Endothelial cell of hepatic sinusoid (primary cell): ENCODE measurements at regions not wholly inside any gene's neighbourhood (a gene's known extent, or its start where the extent isn't known, plus 50 kb on each side); places are given as distances from the start of the nearest gene placed in this dataset.
"Not testable (repeated sequence)": the region's sequence is repeated elsewhere in the genome, so short reads cannot be mapped to it uniquely, and the experiment has no call there.

Source experiments
- in situ Hi-C: cut with HindIII; loops from 2 replicates; pipeline ENCODE4 v1.10.0; 2017; ENCODE audit warnings: low sequenced_read_pairs

DNA sequence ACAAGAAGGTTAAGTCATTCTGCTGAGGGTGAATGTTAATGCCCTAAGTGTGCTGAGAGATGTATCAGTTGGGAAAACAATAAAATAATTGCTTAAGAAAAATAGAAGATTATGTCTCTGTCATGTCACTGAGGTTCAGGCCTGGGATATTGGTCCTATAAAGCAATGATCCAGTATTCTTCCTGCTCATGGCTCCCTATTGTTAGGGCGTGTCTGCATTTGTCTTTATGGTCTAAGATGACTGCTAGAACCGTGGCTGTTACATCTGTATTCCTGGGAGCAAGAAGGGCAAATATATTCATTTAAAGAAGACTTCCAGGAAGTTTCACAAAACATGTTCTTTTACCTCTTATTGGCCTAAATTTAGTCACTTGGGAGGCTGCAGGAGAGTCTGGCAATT lies 125.0 kb downstream of the KCNE4 start:
- in situ Hi-C loops, result loop anchor here (5.0 kb wide), 1 partner anchor 65 kb away; no protein-coding TSS in a partner anchor

DNA sequence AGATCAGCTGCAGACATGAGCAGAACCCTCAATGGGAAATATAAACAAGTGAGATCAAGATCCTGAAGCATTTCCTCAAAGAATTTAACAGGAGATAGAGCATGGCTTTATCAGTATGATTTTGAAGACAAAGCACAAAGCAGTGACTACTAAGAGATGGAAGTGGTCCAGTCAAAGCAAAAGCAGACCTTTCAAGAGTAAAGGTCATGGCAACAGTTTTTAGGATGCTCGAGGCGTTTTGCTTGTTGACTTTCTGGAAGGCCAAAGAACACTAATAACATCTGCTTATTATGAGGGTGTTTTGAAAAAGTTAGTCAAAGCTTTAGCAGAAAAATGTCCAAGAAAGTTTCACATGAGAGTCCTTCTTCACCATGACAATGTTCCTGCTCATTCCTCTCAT lies 128.5 kb downstream of the KCNE4 start:
- in situ Hi-C loops, result loop anchor here (5.0 kb wide), 1 partner anchor 78 kb away; no protein-coding TSS in a partner anchor

DNA sequence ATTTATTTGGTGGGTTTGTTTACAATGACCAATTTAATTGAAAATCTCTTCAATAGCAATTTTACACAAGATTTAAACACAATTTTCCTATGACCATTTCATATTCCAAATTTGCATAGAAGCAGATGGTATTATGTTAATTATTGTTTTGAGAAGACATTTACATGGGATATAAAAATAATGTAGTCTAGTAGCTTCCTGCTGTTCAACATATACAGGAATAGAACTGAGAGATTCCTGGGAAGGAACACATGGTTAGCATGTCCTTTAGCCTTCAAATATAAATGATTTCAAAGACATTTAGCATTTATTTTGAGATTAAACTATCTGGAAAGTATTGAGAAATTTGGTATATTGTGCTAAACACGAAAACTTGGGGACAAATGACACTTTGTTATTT lies 129.6 kb downstream of the KCNE4 start:
- in situ Hi-C loops, result loop anchor here (5.0 kb wide), 1 partner anchor 79 kb away; no protein-coding TSS in a partner anchor

DNA sequence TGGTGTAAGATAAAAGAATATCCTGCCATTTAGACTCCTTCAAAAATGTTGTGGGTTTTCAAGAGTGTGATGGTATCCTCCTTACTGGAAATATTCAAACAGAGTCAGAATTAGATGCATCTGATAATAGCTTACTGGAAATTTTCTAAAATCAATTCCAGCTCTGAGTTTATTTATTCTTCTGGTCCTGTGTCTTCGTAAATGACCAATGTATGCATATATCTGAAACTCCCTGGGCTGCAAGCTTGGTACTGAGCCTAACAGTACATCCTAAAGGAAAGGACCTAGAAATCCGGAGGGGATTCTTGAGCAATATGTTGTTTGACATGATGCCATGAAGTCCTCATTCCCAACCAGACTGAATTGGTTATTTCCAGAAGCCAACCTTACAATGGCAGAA lies 130.4 kb downstream of the KCNE4 start:
- in situ Hi-C loops, result loop anchor here (5.0 kb wide), 1 partner anchor 80 kb away; no protein-coding TSS in a partner anchor

DNA sequence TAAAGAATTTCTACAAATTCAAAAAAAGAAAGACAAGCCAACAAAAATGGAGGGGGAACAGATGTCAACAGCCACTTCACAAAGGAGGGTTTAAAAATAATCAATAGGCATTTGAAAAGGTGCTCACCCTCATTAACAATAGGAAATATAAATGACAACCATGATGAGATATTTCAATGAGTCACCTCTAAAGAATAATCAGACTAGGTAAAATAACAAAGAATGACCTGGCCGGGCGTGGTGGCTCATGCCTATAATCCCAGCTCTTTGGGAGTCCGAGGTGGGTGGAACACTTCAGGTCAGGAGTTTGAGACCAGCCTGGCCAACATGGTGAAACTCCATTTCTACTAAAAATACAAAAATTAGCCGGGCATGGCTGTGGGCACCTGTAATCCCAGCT lies 133.6 kb downstream of the KCNE4 start:
- in situ Hi-C loops, result no loop called here

DNA sequence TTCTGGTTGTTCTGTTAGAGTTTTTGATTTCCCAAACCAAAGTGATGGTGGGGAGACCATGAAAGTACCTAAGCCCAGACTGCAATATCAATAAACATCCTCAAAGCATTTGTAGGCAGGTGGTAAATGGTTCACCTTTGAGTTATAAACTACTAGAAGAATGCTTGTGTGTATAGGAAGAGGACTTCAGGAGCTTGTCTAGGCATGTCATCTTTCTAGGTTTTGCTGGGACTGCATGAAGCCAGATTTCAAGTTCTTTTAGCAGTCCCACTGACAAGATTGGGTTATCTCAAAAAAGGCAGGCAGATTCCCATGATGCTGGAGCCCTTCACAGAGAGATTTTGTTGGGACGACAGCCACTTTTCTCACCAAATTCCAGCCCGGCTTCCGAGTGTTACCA lies 135.3 kb downstream of the KCNE4 start:
- in situ Hi-C loops, result no loop called here

DNA sequence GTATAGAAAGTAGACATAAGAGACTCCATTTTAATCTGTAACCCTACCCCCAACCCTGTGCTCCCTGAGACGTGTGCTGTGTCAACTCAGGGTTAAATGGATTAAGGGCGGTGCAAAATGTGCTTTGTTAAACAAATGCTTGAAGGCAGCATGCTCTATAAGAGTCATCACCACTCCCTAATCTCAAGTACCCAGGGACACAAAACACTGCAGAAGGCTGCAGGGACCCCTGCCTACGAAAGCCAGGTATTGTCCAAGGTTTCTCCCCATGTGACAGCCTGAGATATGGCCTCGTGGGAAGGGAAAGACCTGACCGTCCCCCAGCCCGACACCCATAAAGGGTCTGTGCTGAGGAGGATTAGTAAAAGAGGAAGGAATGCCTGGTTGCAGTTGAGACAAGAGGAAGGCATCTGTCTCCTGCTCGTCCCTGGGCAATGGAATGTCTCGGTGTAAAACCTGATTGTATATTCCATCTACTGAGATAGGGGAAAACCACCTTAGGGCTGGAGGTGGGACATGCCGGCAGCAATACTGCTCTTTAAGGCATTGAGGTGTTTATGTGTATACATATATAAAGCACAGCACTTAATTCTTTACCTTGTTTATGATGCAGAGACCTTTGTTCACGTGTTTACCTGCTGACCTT lies 138.7 kb downstream of the KCNE4 start:
- in situ Hi-C loops, result not testable (repeated sequence)

DNA sequence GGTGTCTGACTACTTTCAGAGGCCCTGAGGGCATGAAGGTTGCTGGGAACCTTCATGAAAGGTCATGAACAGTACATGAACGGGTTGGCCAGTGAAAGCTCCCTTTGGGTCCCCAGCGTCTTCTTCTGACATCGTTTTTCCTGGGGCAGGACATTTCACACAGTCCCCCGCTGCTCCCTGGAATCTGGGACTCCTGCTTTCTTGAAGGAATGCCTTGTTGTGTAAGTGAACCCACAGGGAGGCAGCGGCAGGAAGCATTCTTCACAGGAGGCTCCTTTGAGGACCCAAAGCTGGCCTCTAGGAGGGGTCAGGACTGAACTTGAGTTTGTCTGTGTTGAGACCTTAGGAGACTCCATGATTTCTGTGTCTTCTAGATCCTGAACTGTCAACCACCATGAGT lies 144.3 kb downstream of the KCNE4 start:
- in situ Hi-C loops, result no loop called here

DNA sequence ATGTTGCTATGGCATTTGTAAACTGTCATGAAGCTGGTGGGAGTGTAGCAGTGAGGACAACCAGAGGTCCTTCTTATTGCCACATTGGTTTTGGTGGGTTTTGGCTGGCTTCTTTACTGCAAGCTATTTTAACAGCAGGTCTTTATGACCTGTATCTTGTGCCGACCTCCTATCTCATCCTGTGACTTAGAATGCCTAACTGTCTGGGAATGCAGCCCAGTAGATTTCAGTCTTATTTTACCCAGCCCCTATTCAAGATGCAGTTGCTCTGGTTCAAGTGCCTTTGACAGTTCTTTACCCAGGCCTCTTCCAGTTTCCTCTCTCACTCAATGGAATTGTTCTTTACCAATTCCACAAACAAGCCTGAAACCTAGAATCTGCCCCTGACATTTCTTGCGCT lies 145.1 kb downstream of the KCNE4 start:
- in situ Hi-C loops, result no loop called here

DNA sequence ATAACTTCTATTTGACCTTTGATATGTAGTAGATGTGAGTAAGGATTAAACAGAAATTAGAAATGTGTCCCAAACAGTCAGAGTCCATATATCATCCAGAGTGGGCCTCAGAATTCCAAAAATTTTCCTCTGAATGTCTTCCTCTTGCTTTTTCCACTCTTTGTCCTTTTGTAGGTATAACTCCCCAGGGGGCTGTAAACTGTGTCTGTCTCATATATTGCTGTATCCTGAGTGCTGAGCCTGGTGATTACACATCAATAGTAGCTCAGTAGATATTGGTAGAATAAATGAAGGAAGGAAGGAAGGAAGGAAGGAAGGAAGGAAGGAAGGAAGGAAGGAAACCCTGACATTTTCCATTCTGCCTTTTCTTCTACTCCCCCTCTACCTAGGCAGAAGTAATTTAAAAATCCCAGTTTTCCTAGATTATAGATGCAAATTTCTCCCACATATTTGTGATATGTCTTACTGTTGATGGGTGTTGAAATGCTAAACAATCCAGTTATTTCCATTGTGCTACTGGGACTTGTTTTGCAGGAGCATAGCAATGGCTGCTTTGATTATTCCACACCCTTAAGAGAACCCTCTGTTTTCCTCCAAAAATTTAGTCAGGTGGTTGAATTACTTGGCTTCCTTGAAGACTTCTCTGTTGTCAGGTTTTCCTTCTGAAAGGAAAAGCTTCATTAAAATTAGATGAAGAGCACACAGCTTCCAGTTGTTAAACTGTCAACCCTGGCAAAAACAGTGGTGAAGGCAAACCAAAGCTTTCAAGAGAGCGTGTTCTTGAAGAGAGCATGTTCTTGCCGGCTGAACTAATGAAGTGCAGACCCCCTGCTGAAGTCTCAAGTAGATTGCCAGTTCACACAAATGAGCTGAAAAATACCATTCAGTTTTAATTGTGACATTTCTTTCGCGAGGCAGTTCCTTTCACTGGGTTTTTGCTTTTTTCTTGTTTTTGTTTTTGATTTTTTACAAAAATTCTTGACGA lies 147.8 kb downstream of the KCNE4 start:
- in situ Hi-C loops, result no loop called here

DNA sequence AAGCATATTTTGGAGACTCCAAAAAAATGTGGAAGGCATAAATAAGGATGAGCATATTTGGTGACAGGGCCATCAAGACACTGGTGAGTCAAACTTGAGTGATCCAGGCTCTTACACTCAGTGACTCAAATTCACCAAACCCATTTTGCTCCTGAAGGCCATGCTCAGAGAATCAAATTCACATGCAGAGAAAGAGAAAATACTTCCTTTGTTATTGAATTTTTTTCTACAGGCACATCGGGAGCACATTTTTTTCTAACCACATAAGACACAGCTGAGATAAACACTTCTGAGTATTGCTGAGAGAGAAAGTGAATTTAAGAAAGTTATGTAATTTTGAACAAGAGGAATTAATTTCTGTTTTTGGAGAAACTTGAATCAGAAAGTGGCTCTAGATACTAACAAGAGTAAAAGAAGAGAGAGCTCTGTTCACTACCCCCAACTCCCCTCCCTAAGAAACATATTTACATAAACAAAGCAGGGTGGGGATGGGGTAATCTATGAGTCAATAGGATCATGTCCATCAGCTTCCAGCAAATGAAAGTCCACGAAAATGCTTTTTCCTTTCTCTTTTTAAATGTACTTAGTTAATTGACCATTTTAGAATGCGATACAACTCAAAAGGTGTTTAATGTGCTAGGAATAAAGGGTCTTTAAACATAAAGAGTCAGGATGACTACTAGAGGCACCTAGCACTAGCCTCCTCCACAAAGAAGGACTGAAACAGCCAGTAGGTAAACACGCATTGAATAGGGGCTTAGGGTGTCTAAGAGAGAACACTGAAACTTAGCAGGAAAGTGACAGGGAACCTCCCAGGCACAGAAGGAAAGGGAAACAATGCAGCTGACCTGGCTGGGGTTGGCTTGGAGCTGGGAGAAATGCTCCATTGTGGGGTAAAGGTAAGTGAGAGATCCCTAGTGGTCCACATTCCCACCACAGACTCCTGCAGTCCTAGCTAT lies 152.3 kb downstream of the KCNE4 start:
- in situ Hi-C loops, result no loop called here

DNA sequence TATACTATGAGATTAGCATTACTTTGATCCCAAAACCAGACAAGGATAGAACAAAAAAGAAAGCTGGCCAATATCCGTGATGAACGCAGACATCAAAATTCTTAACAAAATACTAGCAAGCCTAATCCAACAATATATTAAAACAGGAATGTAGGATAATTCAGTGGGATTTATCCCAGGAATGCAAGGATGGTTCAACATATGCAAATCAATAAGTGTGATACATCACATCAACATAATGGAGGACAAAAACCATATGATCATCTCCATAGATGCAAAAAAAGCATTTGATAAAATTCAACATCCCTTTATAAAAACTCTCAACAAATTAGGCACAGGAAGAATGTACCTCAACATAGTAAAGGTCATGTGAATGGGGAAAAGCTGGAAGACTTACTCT lies 158.5 kb downstream of the KCNE4 start:
- in situ Hi-C loops, result no loop called here

DNA sequence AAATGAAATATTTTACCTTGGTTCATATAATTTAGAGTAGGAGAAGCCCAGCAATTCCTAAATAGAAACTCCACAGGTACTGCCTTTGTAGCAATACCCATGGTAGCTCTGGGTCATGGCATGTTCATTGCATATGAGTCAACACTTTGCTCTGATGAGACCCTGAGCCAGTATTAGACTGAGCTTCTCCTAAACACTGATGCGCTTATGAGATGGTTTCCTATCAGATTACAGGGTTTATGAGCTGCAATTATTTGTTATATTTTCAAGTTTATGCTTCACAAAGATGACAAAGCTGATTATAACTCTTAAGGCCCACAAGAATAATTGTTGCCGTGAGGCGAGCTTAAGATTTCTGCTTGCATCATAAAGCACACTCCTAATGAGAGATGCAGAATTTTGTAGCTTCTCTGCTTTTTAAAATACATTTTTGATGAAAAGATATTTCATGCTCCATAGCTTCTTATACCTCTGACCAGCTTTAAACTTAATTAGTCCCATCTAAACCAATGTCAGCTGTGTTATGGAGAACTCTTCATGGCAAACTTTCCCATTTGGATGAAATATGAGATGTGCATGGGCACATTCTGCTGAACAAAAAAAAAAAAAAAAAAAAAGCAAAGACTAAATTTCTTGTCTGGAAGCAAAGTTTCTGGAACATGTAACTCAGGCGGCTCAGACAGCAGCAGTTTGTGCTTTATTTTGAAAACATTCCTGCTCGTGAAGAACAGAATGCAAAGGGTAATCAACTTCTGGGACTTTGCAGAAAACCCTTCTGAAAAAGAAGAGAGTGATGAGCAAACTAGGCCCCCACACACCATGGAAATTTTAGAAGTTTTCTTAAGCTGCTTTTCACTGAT lies 162.6 kb downstream of the KCNE4 start:
- in situ Hi-C loops, result no loop called here

DNA sequence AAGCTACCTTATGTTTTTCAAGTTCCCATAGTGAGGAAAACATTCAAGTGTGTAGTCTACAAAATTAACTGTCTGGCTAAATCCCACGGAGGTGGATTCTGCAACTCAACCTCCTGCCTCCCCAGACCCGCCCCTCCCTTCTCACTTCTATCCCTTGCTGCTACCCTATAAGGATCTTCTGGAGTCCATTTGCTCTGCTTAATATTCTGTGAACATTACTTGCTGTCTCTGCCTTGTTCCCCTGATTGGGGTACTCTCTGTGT lies 163.2 kb downstream of the KCNE4 start:
- in situ Hi-C loops, result no loop called here

DNA sequence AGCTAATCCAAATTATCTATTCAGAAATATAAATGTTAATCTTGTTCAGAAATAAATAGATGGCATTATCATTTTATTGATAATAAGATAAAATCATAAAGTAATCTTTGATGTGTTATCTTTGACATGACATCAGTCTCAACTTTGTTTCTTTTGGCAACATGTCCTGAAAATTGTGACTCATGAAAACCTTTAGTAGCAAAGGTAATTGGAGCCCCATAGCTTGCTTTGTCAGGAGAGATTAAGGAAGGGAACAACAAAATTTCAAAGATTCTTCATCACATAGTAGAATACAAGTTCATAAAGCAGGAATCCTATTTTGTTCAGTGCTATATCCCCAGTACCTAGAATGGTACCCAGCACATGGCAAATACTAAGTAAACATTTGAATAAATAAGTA lies 165.4 kb downstream of the KCNE4 start:
- in situ Hi-C loops, result no loop called here

DNA sequence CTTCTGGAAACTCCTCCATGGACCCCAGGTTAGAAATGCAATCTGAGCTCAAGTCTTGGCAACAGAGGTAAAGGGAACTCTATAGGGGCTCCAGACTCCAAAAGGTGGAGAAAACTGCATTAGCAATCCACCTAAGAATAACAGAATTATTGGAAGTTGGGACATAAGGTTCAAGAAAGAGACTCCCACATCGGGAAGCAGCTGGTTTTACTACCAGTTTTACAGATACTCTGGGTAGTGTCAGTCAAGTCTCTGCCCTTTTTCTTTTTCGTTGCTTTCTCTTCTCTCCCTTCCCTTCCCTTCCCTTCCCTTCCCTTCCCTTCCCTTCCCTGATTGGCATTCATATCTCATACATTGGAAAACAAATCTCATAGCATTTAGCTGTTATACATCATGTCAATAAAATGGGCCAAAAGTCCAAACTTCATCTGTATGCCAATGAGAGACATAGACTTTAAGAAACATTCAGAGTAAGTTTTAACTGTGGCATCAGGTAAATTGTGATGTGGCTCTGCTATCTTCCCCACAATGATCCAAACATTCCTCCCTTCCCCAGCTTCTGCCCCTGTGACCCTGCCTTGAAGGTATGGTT lies 166.7 kb downstream of the KCNE4 start:
- in situ Hi-C loops, result no loop called here

DNA sequence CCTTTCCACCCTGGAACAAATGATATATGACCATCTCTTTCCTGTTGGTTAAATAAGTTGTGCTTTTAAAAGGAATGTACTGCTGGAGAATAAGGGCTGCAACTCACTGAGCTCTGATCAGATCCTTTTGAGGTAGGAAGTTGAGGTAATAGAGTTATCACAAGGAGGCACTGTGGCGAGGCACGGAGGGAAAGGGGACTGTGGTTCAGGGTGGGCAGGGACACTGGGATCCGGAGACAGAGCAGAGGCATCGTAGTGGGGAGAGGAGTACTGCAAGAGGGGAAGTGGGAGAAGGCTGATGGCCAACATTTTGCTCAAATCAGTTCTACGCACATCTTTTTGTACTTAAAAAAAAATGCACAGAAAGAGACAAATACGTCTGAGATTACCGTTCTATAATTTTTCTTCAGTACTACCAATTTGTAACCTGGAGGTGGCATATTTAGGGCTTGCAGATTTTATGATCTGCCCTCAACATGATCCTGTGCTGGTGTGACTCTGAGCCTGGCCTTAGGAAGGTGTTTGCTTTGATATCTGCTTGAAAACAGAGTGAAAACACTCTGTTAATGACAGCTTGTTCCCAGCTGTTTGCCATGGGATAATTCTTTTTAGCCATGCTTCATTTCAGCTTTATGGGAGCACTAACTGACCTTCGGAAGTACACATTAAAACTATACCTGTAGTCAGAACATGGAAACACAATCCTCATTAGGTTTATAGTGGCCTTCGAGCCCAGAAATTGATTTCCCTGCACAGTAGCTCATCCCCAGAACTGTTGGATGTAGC lies 168.1 kb downstream of the KCNE4 start:
- in situ Hi-C loops, result no loop called here

DNA sequence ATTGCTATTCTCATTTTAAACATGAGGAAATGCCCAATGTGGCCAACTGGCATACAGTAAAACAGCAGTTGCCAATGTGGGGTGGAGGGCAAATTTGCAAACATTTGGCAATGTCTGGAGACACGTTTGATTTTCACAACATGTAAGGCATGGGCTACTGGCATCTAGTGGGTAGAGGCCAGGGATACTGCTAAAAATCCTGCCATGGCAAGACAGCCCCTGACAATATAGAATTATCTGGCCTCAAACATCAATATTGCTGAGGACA lies 168.6 kb downstream of the KCNE4 start:
- in situ Hi-C loops, result no loop called here

DNA sequence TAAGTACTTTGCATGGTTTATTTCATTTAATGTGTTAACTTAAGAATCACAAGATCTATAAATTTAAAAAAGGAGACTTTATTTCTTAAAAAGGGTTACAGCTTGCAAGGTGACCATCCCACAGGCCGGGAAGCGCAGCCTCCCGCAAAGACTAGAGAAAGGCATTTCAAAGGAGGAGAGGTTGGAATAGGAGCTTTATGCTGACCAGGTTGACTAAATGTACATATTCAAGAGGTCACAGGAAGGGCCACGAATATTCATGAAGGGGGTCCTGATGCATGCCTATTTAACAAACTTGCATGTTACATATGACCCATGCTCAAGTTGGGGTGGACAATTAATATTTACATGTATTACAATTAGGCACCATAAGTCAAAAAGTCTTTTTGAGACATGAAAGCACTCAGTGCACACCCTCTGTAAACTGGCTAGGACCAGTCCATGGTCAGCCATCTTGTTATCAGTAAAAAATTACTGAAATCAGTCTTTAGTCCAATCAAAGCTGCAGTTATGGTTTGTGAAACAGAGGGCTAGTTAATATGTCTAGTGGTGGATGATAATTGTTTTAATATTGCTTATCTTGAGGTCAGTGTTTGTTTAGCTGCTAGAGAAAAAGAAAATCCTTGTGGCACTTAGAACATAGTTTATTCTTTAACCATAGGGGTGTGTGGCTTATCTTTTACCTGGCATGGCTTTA lies 169.3 kb downstream of the KCNE4 start:
- in situ Hi-C loops, result no loop called here
